ENCODE measurements at regions not wholly inside any gene's neighbourhood (a gene's known extent, or its start where the extent isn't known, plus 50 kb on each side); places are given as distances from the start of the nearest gene placed in this dataset.

DNA sequence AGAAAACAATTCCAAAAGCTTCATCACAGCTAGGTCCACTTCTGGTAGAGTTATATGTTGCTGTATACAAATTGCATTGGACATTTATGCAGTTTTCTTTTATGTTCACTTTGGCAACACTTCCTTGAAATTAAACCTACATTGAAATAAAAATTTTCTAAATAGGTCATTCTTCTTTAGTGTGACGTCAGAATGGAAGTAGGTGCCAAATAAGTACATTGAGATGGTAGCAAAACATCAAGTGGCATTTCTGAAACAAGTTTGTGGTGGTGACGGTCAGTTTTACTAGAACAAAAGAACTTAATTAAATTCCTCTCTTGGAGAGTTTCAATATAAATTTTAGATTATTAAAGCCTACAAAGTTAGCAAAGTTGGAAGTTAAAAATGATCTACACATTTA, 895.1 kb downstream of the CDH9 start:
- no peak overlapping the region for H3K4me2 ChIP-seq (ENCODE audit: low read depth, low read length)
- no peak overlapping the region for H3K27ac ChIP-seq (ENCODE audit: low read length)
- H3K9me3 ChIP-seq (replicated peaks; ENCODE audit: insufficient read depth, low read length) = no peaks in the 10 kb centered on the region; the same call in 1 of the 2 replicates
- no peak for DNase-seq
- no peaks in the 10 kb centered on the region for H3K4me1 ChIP-seq (ENCODE audit: low read length)
- no peaks in the 10 kb centered on the region for H3K36me3 ChIP-seq (replicated peaks; ENCODE audit: insufficient read depth, low read length)
- no peaks in the 10 kb centered on the region for H3K27me3 ChIP-seq (replicated peaks; ENCODE audit: insufficient read depth, low read length)
- no peaks in the 10 kb centered on the region for H3F3A ChIP-seq (ENCODE audit: insufficient read depth, low read length)
- H4K20me1 ChIP-seq (ENCODE audit: insufficient read depth, low read length) = no peaks in the 10 kb centered on the region
- no peak overlapping the region for H2AFZ ChIP-seq (ENCODE audit: low read length)
- TF ChIP-seq EZH2 (optimal IDR thresholded peaks at IDR 0.05; ENCODE audit: low read depth, low read length) = no peak
- no peak for TF ChIP-seq EZH2phosphoT487 (IDR thresholded peaks at IDR 0.05; ENCODE audit: low read length)
- TF ChIP-seq, protein P1, sequence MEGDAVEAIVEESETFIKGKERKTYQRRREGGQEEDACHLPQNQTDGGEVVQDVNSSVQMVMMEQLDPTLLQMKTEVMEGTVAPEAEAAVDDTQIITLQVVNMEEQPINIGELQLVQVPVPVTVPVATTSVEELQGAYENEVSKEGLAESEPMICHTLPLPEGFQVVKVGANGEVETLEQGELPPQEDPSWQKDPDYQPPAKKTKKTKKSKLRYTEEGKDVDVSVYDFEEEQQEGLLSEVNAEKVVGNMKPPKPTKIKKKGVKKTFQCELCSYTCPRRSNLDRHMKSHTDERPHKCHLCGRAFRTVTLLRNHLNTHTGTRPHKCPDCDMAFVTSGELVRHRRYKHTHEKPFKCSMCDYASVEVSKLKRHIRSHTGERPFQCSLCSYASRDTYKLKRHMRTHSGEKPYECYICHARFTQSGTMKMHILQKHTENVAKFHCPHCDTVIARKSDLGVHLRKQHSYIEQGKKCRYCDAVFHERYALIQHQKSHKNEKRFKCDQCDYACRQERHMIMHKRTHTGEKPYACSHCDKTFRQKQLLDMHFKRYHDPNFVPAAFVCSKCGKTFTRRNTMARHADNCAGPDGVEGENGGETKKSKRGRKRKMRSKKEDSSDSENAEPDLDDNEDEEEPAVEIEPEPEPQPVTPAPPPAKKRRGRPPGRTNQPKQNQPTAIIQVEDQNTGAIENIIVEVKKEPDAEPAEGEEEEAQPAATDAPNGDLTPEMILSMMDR (IDR thresholded peaks at IDR 0.05; ENCODE audit: low read length) = no peak
- H3K9ac ChIP-seq (ENCODE audit: low read length) = no peak overlapping the region
- no peak overlapping the region for H3K4me3 ChIP-seq (ENCODE audit: low read length)
- H3K79me2 ChIP-seq (ENCODE audit: low read length) = no peaks in the 10 kb centered on the region
- H3K9me2 ChIP-seq (replicated peaks; ENCODE audit: insufficient read depth, low read length) = no peaks in the 10 kb centered on the region

DNA sequence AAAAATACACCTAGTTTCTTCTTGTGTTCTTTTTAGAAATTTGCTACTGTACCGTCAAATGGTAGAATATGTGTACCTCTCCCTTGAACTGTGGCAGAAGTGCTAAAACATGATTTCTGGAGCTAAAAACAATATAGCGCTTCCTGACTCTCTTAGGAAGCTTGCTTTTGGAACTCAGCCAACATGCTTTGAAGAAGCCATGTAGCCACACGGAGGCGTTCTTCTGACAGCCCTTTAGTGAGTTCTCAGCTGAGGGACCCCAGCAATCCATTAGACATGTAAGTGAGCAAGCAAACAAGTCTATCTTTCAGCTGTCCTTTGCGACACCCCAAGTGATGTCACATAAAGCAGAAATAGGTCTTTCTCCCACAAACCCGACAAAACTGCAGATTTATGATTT, 917.0 kb downstream of the CDH9 start:
- Histone ChIP-seq H4K20me1 (ENCODE audit: insufficient read depth, low read length) (no peaks in the 10 kb centered on the region), H3F3A (ENCODE audit: insufficient read depth, low read length) (no peaks in the 10 kb centered on the region), H3K4me1 (ENCODE audit: low read length) (no peaks in the 10 kb centered on the region), H3K36me3 (replicated peaks; ENCODE audit: insufficient read depth, low read length) (no peaks in the 10 kb centered on the region), H3K9me2 (replicated peaks; ENCODE audit: insufficient read depth, low read length) (no peaks in the 10 kb centered on the region), H3K9ac (ENCODE audit: low read length) (no peak overlapping the region), H3K79me2 (ENCODE audit: low read length) (no peaks in the 10 kb centered on the region), H2AFZ (ENCODE audit: low read length) (no peak overlapping the region), H3K9me3 (replicated peaks; ENCODE audit: insufficient read depth, low read length) (no peaks in the 10 kb centered on the region), H3K4me2 (ENCODE audit: low read depth, low read length) (no peak overlapping the region), H3K4me3 (ENCODE audit: low read length) (no peak overlapping the region), H3K27me3 (replicated peaks; ENCODE audit: insufficient read depth, low read length) (no peaks in the 10 kb centered on the region), H3K27ac (ENCODE audit: low read length) (no peak overlapping the region)
- no peak for TF ChIP-seq EZH2 (optimal IDR thresholded peaks at IDR 0.05; ENCODE audit: low read depth, low read length)
- TF ChIP-seq EZH2phosphoT487 (IDR thresholded peaks at IDR 0.05; ENCODE audit: low read length) = no peak
- TF ChIP-seq, protein P1 (IDR thresholded peaks at IDR 0.05; ENCODE audit: low read length) = no peak
- no peak for DNase-seq

DNA sequence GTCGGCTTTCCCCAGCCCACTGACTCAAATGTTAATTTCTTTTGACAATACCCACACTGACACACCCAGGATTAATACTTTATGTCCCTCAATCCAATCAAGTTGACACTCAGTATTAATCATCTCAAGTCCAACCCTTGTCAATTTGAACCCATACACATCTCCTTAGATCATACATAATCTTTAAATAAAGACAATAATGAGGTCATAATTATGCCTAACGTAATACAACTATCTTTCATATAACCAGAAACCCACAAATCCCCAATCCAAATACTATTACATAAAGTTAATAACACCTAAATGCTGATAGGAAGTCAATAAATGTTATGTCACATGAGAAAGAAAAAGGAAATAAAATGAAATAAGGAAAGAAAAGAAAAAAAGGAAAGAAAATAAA, 934.2 kb downstream of the CDH9 start:
- Histone ChIP-seq H3K36me3 (replicated peaks; ENCODE audit: insufficient read depth, low read length) (no peaks in the 10 kb centered on the region), H3K4me1 (ENCODE audit: low read length) (no peaks in the 10 kb centered on the region), H3K4me3 (ENCODE audit: low read length) (no peak overlapping the region), H4K20me1 (ENCODE audit: insufficient read depth, low read length) (no peaks in the 10 kb centered on the region), H3F3A (ENCODE audit: insufficient read depth, low read length) (no peaks in the 10 kb centered on the region), H3K9me2 (replicated peaks; ENCODE audit: insufficient read depth, low read length) (no peaks in the 10 kb centered on the region), H3K4me2 (ENCODE audit: low read depth, low read length) (no peak overlapping the region), H2AFZ (ENCODE audit: low read length) (no peak overlapping the region), H3K79me2 (ENCODE audit: low read length) (no peaks in the 10 kb centered on the region), H3K9ac (ENCODE audit: low read length) (no peak overlapping the region), H3K27me3 (replicated peaks; ENCODE audit: insufficient read depth, low read length) (no peaks in the 10 kb centered on the region), H3K9me3 (replicated peaks; ENCODE audit: insufficient read depth, low read length) (no peaks in the 10 kb centered on the region), H3K27ac (ENCODE audit: low read length) (no peak overlapping the region)
- DNase-seq = no peak
- TF ChIP-seq EZH2 (optimal IDR thresholded peaks at IDR 0.05; ENCODE audit: low read depth, low read length) (no peak), EZH2phosphoT487 (IDR thresholded peaks at IDR 0.05; ENCODE audit: low read length) (no peak)
- TF ChIP-seq, protein P1 (IDR thresholded peaks at IDR 0.05; ENCODE audit: low read length) = no peak

Data from MM.1S (cell line).